H1 (cell line): ENCODE measurements at regions not wholly inside any gene's neighbourhood (a gene's known extent, or its start where the extent isn't known, plus 50 kb on each side); places are given as distances from the start of the nearest gene placed in this dataset.

Experiments
- ASH2L ChIP-seq: fragments of 200-600, 300-600 bp; sonication (generic); IDR thresholded peaks from one replicate; pipeline ENCODE4 v1.7.1; 2017; ENCODE audit warnings: low read length
- CHD2 ChIP-seq: IDR thresholded peaks from 2 replicates; pipeline ENCODE4 v1.6.1; 2012; ENCODE audit warnings: low read length, improper control_type of control experiment
- CHD7 ChIP-seq: fragments of 300-600 bp; sonication (generic); IDR thresholded peaks from 2 replicates; pipeline ENCODE4 v1.7.1; 2012; ENCODE audit warnings: low read length, moderate library complexity, mild to moderate bottlenecking, inconsistent platforms; ENCODE audit not compliant: insufficient replicate concordance
- E2F6 ChIP-seq: IDR thresholded peaks from 2 replicates; pipeline ENCODE4 v1.6.1; 2012; ENCODE audit warnings: inconsistent platforms
- HDAC2 ChIP-seq, 2 experiments: fragments of 300-600 bp in 1 of 2; sonication (generic) in 1 of 2; IDR thresholded peaks; 2 replicates each; pipeline ENCODE4 v1.6.1; 2011 to 2012; ENCODE audit warnings: low read depth in 2 of 2, low read length in 2 of 2, mild to moderate bottlenecking in 2 of 2, moderate library complexity in 2 of 2, borderline replicate concordance in 1 of 2, inconsistent platforms in 1 of 2

- TF ChIP-seq CHD7 (no peak), E2F6 (no peak), HDAC2 (IDR thresholded peaks at IDR 0.05; ENCODE audit: borderline replicate concordance in 1 of 2, low read depth in 2 of 2, low read length in 2 of 2) (no peak), CHD2 (no peak), ASH2L (no peak)
Measured at GRCh38 chr7:91771394-91771793, 109.1 kb downstream of the MTERF1 start (continued).
